ENCODE measurements at regions not wholly inside any gene's neighbourhood (a gene's known extent, or its start where the extent isn't known, plus 50 kb on each side); places are given as distances from the start of the nearest gene placed in this dataset.

- Histone ChIP-seq H3K27ac (ENCODE audit: insufficient read depth, low read length, poor library complexity, severe bottlenecking) (no peak overlapping the region), H3K4me3 (ENCODE audit: low read depth, low read length) (no peak overlapping the region), H3K27me3 (ENCODE audit: control insufficient read depth, insufficient read depth, low read length) (no peaks in the 10 kb centered on the region), H3K4me1 (ENCODE audit: control insufficient read depth, insufficient read depth, low read length, poor library complexity, severe bottlenecking) (no peaks in the 10 kb centered on the region), H3K36me3 (ENCODE audit: control insufficient read depth, insufficient read depth, low read length) (no peaks in the 10 kb centered on the region), H3K9me3 (ENCODE audit: control insufficient read depth in 2 of 2, low read length in 2 of 2) (no peaks in the 10 kb centered on the region)
- no peaks in the 10 kb centered on the region for H3K36me3 Mint-ChIP-seq
- H3K4me1 Mint-ChIP-seq, result no peaks in the 10 kb centered on the region
- ATAC-seq (ENCODE audit: low read depth in 2 of 2), result no peak
- H3K27ac Mint-ChIP-seq, result no peak overlapping the region
- no peaks in the 10 kb centered on the region for H3K27me3 Mint-ChIP-seq
- no peak for DNase-seq
- H3K9me3 Mint-ChIP-seq, result peaks cover 0 to 3% (median 0%) of the 10 kb centered on the region in 7 donors
- no peak overlapping the region for H3K4me3 Mint-ChIP-seq
Measured at GRCh38 chrX:11056322-11057176, 54.6 kb upstream of the HCCS start.

GRCh38 chrX:11059933-11060332 is 51.2 kb upstream of the HCCS start:
- Mint-ChIP-seq H3K27me3 (no peaks in the 10 kb centered on the region), H3K27ac (no peak overlapping the region), H3K4me3 (no peak overlapping the region), H3K36me3 (no peaks in the 10 kb centered on the region), H3K9me3 (peaks cover 0 to 3% (median 0%) of the 10 kb centered on the region in 7 donors), H3K4me1 (no peaks in the 10 kb centered on the region)
- Histone ChIP-seq H3K4me1 (ENCODE audit: control insufficient read depth, insufficient read depth, low read length, poor library complexity, severe bottlenecking) (no peaks in the 10 kb centered on the region), H3K36me3 (ENCODE audit: control insufficient read depth, insufficient read depth, low read length) (no peaks in the 10 kb centered on the region), H3K27me3 (ENCODE audit: control insufficient read depth, insufficient read depth, low read length) (no peaks in the 10 kb centered on the region), H3K4me3 (ENCODE audit: low read depth, low read length) (no peak overlapping the region), H3K27ac (ENCODE audit: insufficient read depth, low read length, poor library complexity, severe bottlenecking) (no peak overlapping the region), H3K9me3 (ENCODE audit: control insufficient read depth in 2 of 2, low read length in 2 of 2) (no peaks in the 10 kb centered on the region)
- no peak for ATAC-seq (ENCODE audit: low read depth in 2 of 2)
- no peak for DNase-seq
